Activated T-helper 17 cell treated with anti-CD3 and anti-CD28 coated beads, Interleukin-2, amount 50 U/mL, for 72 hours (primary cell): ENCODE measurements at regions not wholly inside any gene's neighbourhood (a gene's known extent, or its start where the extent isn't known, plus 50 kb on each side); places are given as distances from the start of the nearest gene placed in this dataset.

Experiments used
- ATAC-seq: fragments of 150-1000 bp; cut with Tn5 transposase; replicated peaks from 2 replicates; pipeline ENCODE4 v1.10.0; 2021; ENCODE audit warnings: mild to moderate bottlenecking, moderate library complexity
- H3K27ac Mint-ChIP-seq: one replicate; pipeline ENCODE4 v1.8.0; 2022; ENCODE audit warnings: mixed read lengths
- H3K27me3 Mint-ChIP-seq: one replicate; pipeline ENCODE4 v1.8.0; 2022; ENCODE audit warnings: mixed read lengths
- H3K36me3 Mint-ChIP-seq: one replicate; pipeline ENCODE4 v1.8.0; 2022; ENCODE audit warnings: low read depth, mild to moderate bottlenecking, mixed read lengths
- H3K4me1 Mint-ChIP-seq: one replicate; pipeline ENCODE4 v1.8.0; 2022; ENCODE audit warnings: mixed read lengths
- H3K4me3 Mint-ChIP-seq: one replicate; pipeline ENCODE4 v1.8.0; 2022; ENCODE audit warnings: mild to moderate bottlenecking, mixed read lengths
- H3K9me3 Mint-ChIP-seq: one replicate; pipeline ENCODE4 v1.8.0; 2022; ENCODE audit warnings: mixed read lengths

- Mint-ChIP-seq H3K36me3 (no peaks in the 10 kb centered on the region), H3K9me3 (no peaks in the 10 kb centered on the region), H3K4me3 (no peak overlapping the region), H3K27me3 (no peaks in the 10 kb centered on the region), H3K4me1 (peaks cover 14% of the 10 kb centered on the region), H3K27ac (no peak overlapping the region)
- peak; percentile 53 for ATAC-seq
Measured at GRCh38 chr2:126748188-126748760, 92.3 kb downstream of the GYPC start.

- peak; percentile 71 for ATAC-seq
- H3K27ac Mint-ChIP-seq = peak overlapping the region; percentile 5
Measured at GRCh38 chr2:126748929-126749518, 93.1 kb downstream of the GYPC start.

GRCh38 chr2:126749537-126749936, 93.6 kb downstream of the GYPC start:
- no peaks in the 10 kb centered on the region for H3K27me3 Mint-ChIP-seq
- H3K4me1 Mint-ChIP-seq = peaks cover 14% of the 10 kb centered on the region
- no peaks in the 10 kb centered on the region for H3K9me3 Mint-ChIP-seq
- H3K36me3 Mint-ChIP-seq = no peaks in the 10 kb centered on the region
- peak overlapping the region; percentile 42 for H3K4me3 Mint-ChIP-seq
- peak; percentile 15 for ATAC-seq
- H3K27ac Mint-ChIP-seq = peak overlapping the region; percentile 5

More at GRCh38 chr2:126748929-126749518, 93.1 kb downstream of the GYPC start:
- peaks cover 14% of the 10 kb centered on the region for H3K4me1 Mint-ChIP-seq
- H3K36me3 Mint-ChIP-seq = no peaks in the 10 kb centered on the region
- H3K27me3 Mint-ChIP-seq = no peaks in the 10 kb centered on the region
- no peaks in the 10 kb centered on the region for H3K9me3 Mint-ChIP-seq
- H3K4me3 Mint-ChIP-seq = peak overlapping the region; percentile 42

- no peak overlapping the region for H3K27ac Mint-ChIP-seq
- ATAC-seq = no peak
- peaks cover 14% of the 10 kb centered on the region for H3K4me1 Mint-ChIP-seq
- no peaks in the 10 kb centered on the region for H3K27me3 Mint-ChIP-seq
- no peaks in the 10 kb centered on the region for H3K36me3 Mint-ChIP-seq
- no peaks in the 10 kb centered on the region for H3K9me3 Mint-ChIP-seq
- no peak overlapping the region for H3K4me3 Mint-ChIP-seq
Measured at GRCh38 chr2:126750506-126750905, 94.5 kb downstream of the GYPC start.

- peaks cover 14% of the 10 kb centered on the region for H3K4me1 Mint-ChIP-seq
- H3K27me3 Mint-ChIP-seq = no peaks in the 10 kb centered on the region
- H3K27ac Mint-ChIP-seq = no peak overlapping the region
- H3K36me3 Mint-ChIP-seq = no peaks in the 10 kb centered on the region
- H3K4me3 Mint-ChIP-seq = no peak overlapping the region
- no peak for ATAC-seq
- peaks cover 3% of the 10 kb centered on the region for H3K9me3 Mint-ChIP-seq
Measured at GRCh38 chr2:126751477-126751876, 95.5 kb downstream of the GYPC start.

- peaks cover 3% of the 10 kb centered on the region for H3K9me3 Mint-ChIP-seq
- H3K4me3 Mint-ChIP-seq = no peak overlapping the region
- H3K4me1 Mint-ChIP-seq = peaks cover 14% of the 10 kb centered on the region
- no peaks in the 10 kb centered on the region for H3K36me3 Mint-ChIP-seq
- no peak for ATAC-seq
- H3K27ac Mint-ChIP-seq = no peak overlapping the region
- no peaks in the 10 kb centered on the region for H3K27me3 Mint-ChIP-seq
Measured at GRCh38 chr2:126752876-126753275, 96.9 kb downstream of the GYPC start.

- peaks cover 3% of the 10 kb centered on the region for H3K9me3 Mint-ChIP-seq
- peak overlapping the region; percentile 54 for H3K27ac Mint-ChIP-seq
- no peaks in the 10 kb centered on the region for H3K27me3 Mint-ChIP-seq
- H3K4me3 Mint-ChIP-seq = no peak overlapping the region
- ATAC-seq = no peak
- H3K4me1 Mint-ChIP-seq = peaks cover 12% of the 10 kb centered on the region
- H3K36me3 Mint-ChIP-seq = no peaks in the 10 kb centered on the region
Measured at GRCh38 chr2:126753501-126754212, 97.7 kb downstream of the GYPC start.

GRCh38 chr2:126754240-126755004, 98.5 kb downstream of the GYPC start:
- Mint-ChIP-seq H3K4me1 (peaks cover 10% of the 10 kb centered on the region), H3K27ac (peak overlapping the region; percentile 54)

GRCh38 chr2:126756125-126756524, 100.2 kb downstream of the GYPC start:
- no peak for ATAC-seq
- H3K27ac Mint-ChIP-seq = no peak overlapping the region

More at GRCh38 chr2:126754240-126755004, 98.5 kb downstream of the GYPC start:
- H3K27me3 Mint-ChIP-seq = no peaks in the 10 kb centered on the region
- H3K4me3 Mint-ChIP-seq = no peak overlapping the region
- no peak for ATAC-seq
- peaks cover 3% of the 10 kb centered on the region for H3K9me3 Mint-ChIP-seq
- no peaks in the 10 kb centered on the region for H3K36me3 Mint-ChIP-seq

GRCh38 chr2:126761256-126761980, 105.5 kb downstream of the GYPC start:
- H3K36me3 Mint-ChIP-seq = no peaks in the 10 kb centered on the region
- H3K4me1 Mint-ChIP-seq = peaks cover 38% of the 10 kb centered on the region
- H3K9me3 Mint-ChIP-seq = no peaks in the 10 kb centered on the region
- peak overlapping the region; percentile 56 for H3K4me3 Mint-ChIP-seq
- ATAC-seq = no peak
- H3K27me3 Mint-ChIP-seq = no peaks in the 10 kb centered on the region
- peak overlapping the region; percentile 49 for H3K27ac Mint-ChIP-seq

More at GRCh38 chr2:126756125-126756524, 100.2 kb downstream of the GYPC start:
- peaks cover 6% of the 10 kb centered on the region for H3K4me1 Mint-ChIP-seq
- H3K36me3 Mint-ChIP-seq = no peaks in the 10 kb centered on the region
- H3K9me3 Mint-ChIP-seq = peaks cover 3% of the 10 kb centered on the region
- no peaks in the 10 kb centered on the region for H3K27me3 Mint-ChIP-seq
- no peak overlapping the region for H3K4me3 Mint-ChIP-seq

GRCh38 chr2:126761981-126762878, 106.3 kb downstream of the GYPC start:
- Mint-ChIP-seq H3K9me3 (no peaks in the 10 kb centered on the region), H3K4me3 (peak overlapping the region; percentile 56), H3K27me3 (no peaks in the 10 kb centered on the region), H3K36me3 (no peaks in the 10 kb centered on the region), H3K27ac (peak overlapping the region; percentile 49), H3K4me1 (peaks cover 41% of the 10 kb centered on the region)
- ATAC-seq = peak; percentile 90

GRCh38 chr2:126764686-126765265, 108.8 kb downstream of the GYPC start:
- no peak overlapping the region for H3K4me3 Mint-ChIP-seq
- no peak overlapping the region for H3K27ac Mint-ChIP-seq
- H3K36me3 Mint-ChIP-seq = no peaks in the 10 kb centered on the region
- ATAC-seq = no peak
- no peaks in the 10 kb centered on the region for H3K27me3 Mint-ChIP-seq
- no peaks in the 10 kb centered on the region for H3K9me3 Mint-ChIP-seq
- H3K4me1 Mint-ChIP-seq = peaks cover 41% of the 10 kb centered on the region

- Mint-ChIP-seq H3K27ac (no peak overlapping the region), H3K4me1 (peaks cover 47% of the 10 kb centered on the region), H3K36me3 (no peaks in the 10 kb centered on the region), H3K4me3 (no peak overlapping the region), H3K27me3 (no peaks in the 10 kb centered on the region), H3K9me3 (no peaks in the 10 kb centered on the region)
- no peak for ATAC-seq
Measured at GRCh38 chr2:126765395-126765794, 109.4 kb downstream of the GYPC start.
